DMS53 treated with DMSO at 0.1 percent for 48 hours (cell line): ENCODE measurements at regions not wholly inside any gene's neighbourhood (a gene's known extent, or its start where the extent isn't known, plus 50 kb on each side); places are given as distances from the start of the nearest gene placed in this dataset.
A peak's percentile ranks its signal among the peaks of the same experiment; 100 is the strongest.
"Not testable (repeated sequence)": the region's sequence is repeated elsewhere in the genome, so short reads cannot be mapped to it uniquely, and the experiment has no call there.

Experiments used
- DNase-seq: peaks from one replicate; lab custom pipeline; 2025; ENCODE audit not compliant: unreplicated experiment; lab: John Stamatoyannopoulos, UW

GRCh38 chr6:55958790-55959189 lies 83.4 kb upstream of the BMP5 start:
- no peak for DNase-seq

- no peak for DNase-seq
Measured at GRCh38 chr6:55957961-55958422, 82.6 kb upstream of the BMP5 start.

GRCh38 chr6:55955684-55956083 lies 80.3 kb upstream of the BMP5 start:
- DNase-seq = no peak

- no peak for DNase-seq
Measured at GRCh38 chr6:55954436-55954835, 79.0 kb upstream of the BMP5 start.

- DNase-seq = peak; percentile 51
Measured at GRCh38 chr6:55953335-55953734, 77.9 kb upstream of the BMP5 start.

- no peak for DNase-seq
Measured at GRCh38 chr6:55950071-55950814, 74.9 kb upstream of the BMP5 start.

GRCh38 chr6:55943329-55943728 lies 67.9 kb upstream of the BMP5 start:
- DNase-seq = no peak

- no peak for DNase-seq
Measured at GRCh38 chr6:55941702-55942101, 66.3 kb upstream of the BMP5 start.

GRCh38 chr6:55937951-55938690 lies 62.7 kb upstream of the BMP5 start:
- no peak for DNase-seq

GRCh38 chr6:55937261-55937947 lies 62.0 kb upstream of the BMP5 start:
- DNase-seq = no peak

- no peak for DNase-seq
Measured at GRCh38 chr6:55931101-55931500, 55.7 kb upstream of the BMP5 start.

- not testable (repeated sequence) for DNase-seq
Measured at GRCh38 chr6:55927713-55928112, 52.3 kb upstream of the BMP5 start.

GRCh38 chr6:55925292-55925691 lies 49.9 kb upstream of the BMP5 start:
- no peak for DNase-seq
